Neural progenitor cell (in vitro differentiated cells): ENCODE measurements at regions not wholly inside any gene's neighbourhood (a gene's known extent, or its start where the extent isn't known, plus 50 kb on each side); places are given as distances from the start of the nearest gene placed in this dataset.

Experiments
- DNase-seq: peaks from one replicate; pipeline ENCODE4 v3.0.0-alpha.2; 2016; ENCODE audit warnings: low spot score
- H2AFZ ChIP-seq: fragments of 200-600 bp; sonication (generic); replicated peaks from 2 replicates; pipeline ENCODE4 v1.6.1; 2016; ENCODE audit warnings: antibody characterized with exemption
- H3F3A ChIP-seq: fragments of 200-600 bp; sonication (generic); 2 replicates; pipeline ENCODE4 v1.6.1; 2016; ENCODE audit warnings: antibody characterized with exemption, low read depth
- H3K27ac ChIP-seq: fragments of 200-600 bp; sonication (generic); 2 replicates; pipeline ENCODE4 v1.5.1; 2016; ENCODE audit warnings: mild to moderate bottlenecking
- H3K27me3 ChIP-seq: fragments of 200-600 bp; sonication (generic); 2 replicates; pipeline ENCODE4 v1.6.1; 2016; ENCODE audit warnings: mild to moderate bottlenecking, moderate library complexity
- H3K36me3 ChIP-seq: fragments of 200-600 bp; sonication (generic); 2 replicates; pipeline ENCODE4 v1.5.1; 2016
- H3K4me1 ChIP-seq: fragments of 200-600 bp; sonication (generic); 2 replicates; pipeline ENCODE4 v1.6.1; 2016; ENCODE audit warnings: mixed run types
- H3K4me2 ChIP-seq: fragments of 200-600 bp; sonication (generic); 2 replicates; pipeline ENCODE4 v1.6.1; 2016
- H3K4me3 ChIP-seq: fragments of 200-600 bp; sonication (generic); 2 replicates; pipeline ENCODE4 v1.5.1; 2016
- H3K79me2 ChIP-seq: fragments of 200-600 bp; sonication (generic); 2 replicates; pipeline ENCODE4 v1.6.1; 2016; ENCODE audit warnings: low read depth
- H3K9ac ChIP-seq: fragments of 200-600 bp; sonication (generic); 2 replicates; pipeline ENCODE4 v1.6.1; 2016
- H3K9me3 ChIP-seq: fragments of 200-600 bp; sonication (generic); 2 replicates; pipeline ENCODE4 v1.5.1; 2016; ENCODE audit warnings: low read depth
- H4K20me1 ChIP-seq: fragments of 200-600 bp; sonication (generic); 2 replicates; pipeline ENCODE4 v1.6.1; 2016; ENCODE audit warnings: low read depth
- H3K27ac Mint-ChIP-seq: 3 replicates; pipeline ENCODE4 v1.8.0; 2021; ENCODE audit warnings: mixed read lengths
- H3K27me3 Mint-ChIP-seq: 2 replicates; pipeline ENCODE4 v1.8.0; 2022; ENCODE audit warnings: low read depth, mild to moderate bottlenecking, inconsistent platforms, moderate library complexity, mixed read lengths; ENCODE audit not compliant: insufficient read depth
- H3K36me3 Mint-ChIP-seq: 3 replicates; pipeline ENCODE4 v1.8.0; 2021; ENCODE audit warnings: mixed read lengths
- H3K4me1 Mint-ChIP-seq: 3 replicates; pipeline ENCODE4 v1.8.0; 2021; ENCODE audit warnings: mixed read lengths
- H3K4me3 Mint-ChIP-seq: 3 replicates; pipeline ENCODE4 v1.8.0; 2021; ENCODE audit warnings: mild to moderate bottlenecking, moderate library complexity, mixed read lengths
- H3K9me3 Mint-ChIP-seq: 3 replicates; pipeline ENCODE4 v1.8.0; 2020; ENCODE audit warnings: mixed read lengths
- CTCF ChIP-seq: fragments of 200-600 bp; sonication (generic); IDR thresholded peaks from 2 replicates; pipeline ENCODE4 v1.5.1; 2017; ENCODE audit warnings: antibody characterized with exemption, mild to moderate bottlenecking
- EZH2 ChIP-seq: fragments of 200-600 bp; sonication (generic); IDR thresholded peaks from 2 replicates; pipeline ENCODE4 v1.6.1; 2017; ENCODE audit warnings: antibody characterized with exemption, mild to moderate bottlenecking, moderate library complexity
- EZH2phosphoT487 ChIP-seq: fragments of 200-600 bp; sonication (generic); IDR thresholded peaks from 2 replicates; pipeline ENCODE4 v1.6.1; 2017; ENCODE audit warnings: antibody characterized with exemption

DNA sequence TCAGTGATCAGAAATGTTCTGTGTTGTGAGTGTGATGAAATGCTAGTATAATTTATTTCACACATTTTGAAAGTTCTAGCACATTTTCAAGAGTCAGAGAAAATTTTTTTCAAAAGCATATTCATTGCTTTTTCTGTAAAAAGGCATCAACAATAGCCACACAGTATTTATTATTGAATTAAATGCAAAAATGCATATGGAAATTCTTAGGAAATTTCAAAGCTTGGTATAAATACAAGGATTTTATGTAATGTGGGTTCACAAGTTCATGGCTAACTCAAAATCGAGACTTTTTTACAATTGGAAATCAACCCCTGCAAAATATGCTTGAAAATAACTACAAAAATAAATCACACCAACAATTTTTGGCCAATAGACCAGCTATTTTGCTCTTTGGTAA, 302.0 kb upstream of the ECI2 start:
- Histone ChIP-seq H3F3A (no peaks in the 10 kb centered on the region), H3K9me3 (no peaks in the 10 kb centered on the region), H3K9ac (no peak overlapping the region), H4K20me1 (no peaks in the 10 kb centered on the region), H2AFZ (no peak overlapping the region), H3K27ac (no peak overlapping the region), H3K4me2 (no peak overlapping the region), H3K79me2 (no peaks in the 10 kb centered on the region), H3K36me3 (no peaks in the 10 kb centered on the region), H3K4me1 (no peaks in the 10 kb centered on the region), H3K4me3 (no peak overlapping the region), H3K27me3 (no peaks in the 10 kb centered on the region)
- TF ChIP-seq EZH2 (no peak), EZH2phosphoT487 (no peak), CTCF (no peak)
- DNase-seq, result no peak
- H3K4me1 Mint-ChIP-seq, result no peaks in the 10 kb centered on the region
- no peaks in the 10 kb centered on the region for H3K9me3 Mint-ChIP-seq
- no peak overlapping the region for H3K4me3 Mint-ChIP-seq
- no peak overlapping the region for H3K27ac Mint-ChIP-seq
- no peaks in the 10 kb centered on the region for H3K36me3 Mint-ChIP-seq
- no peaks in the 10 kb centered on the region for H3K27me3 Mint-ChIP-seq

DNA sequence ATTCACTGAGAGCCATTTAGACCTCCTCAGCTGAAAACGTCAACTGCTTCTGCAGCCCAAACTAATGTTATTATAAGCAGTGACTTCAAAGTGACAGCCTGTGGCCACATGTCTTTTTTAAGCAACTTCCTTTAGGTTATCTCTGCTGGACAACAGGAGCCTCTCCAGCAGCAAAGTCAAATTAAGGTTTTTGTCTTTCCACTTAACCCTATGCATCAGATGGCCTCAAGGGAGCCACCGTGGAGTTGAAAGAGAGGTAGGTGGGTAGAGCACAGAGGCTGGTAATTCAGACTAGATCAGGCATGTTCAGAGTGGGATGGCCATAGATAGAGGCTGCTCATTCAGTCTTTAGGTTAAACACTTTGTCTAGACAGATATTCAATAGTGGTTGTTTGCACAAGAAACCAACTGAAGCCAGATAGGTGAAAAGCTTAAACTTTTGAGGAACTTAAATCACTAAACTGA, 300.6 kb upstream of the ECI2 start:
- no peak overlapping the region for H3K4me2 ChIP-seq
- no peak overlapping the region for H3K27ac ChIP-seq
- H3K27ac Mint-ChIP-seq, result no peak overlapping the region
- H3K36me3 ChIP-seq, result no peaks in the 10 kb centered on the region
- no peaks in the 10 kb centered on the region for H3K79me2 ChIP-seq
- H3K9me3 ChIP-seq, result no peaks in the 10 kb centered on the region
- H4K20me1 ChIP-seq, result no peaks in the 10 kb centered on the region
- H3K9ac ChIP-seq, result no peak overlapping the region
- no peaks in the 10 kb centered on the region for H3K36me3 Mint-ChIP-seq
- no peak for TF ChIP-seq CTCF
- TF ChIP-seq EZH2phosphoT487, result no peak
- no peak for TF ChIP-seq EZH2
- H2AFZ ChIP-seq, result no peak overlapping the region
- no peak overlapping the region for H3K4me3 Mint-ChIP-seq
- no peaks in the 10 kb centered on the region for H3K4me1 Mint-ChIP-seq
- no peak overlapping the region for H3K4me3 ChIP-seq
- no peaks in the 10 kb centered on the region for H3K4me1 ChIP-seq
- H3K27me3 Mint-ChIP-seq, result peaks cover 5% of the 10 kb centered on the region
- H3F3A ChIP-seq, result no peaks in the 10 kb centered on the region
- H3K27me3 ChIP-seq, result no peaks in the 10 kb centered on the region
- no peak for DNase-seq
- no peaks in the 10 kb centered on the region for H3K9me3 Mint-ChIP-seq

DNA sequence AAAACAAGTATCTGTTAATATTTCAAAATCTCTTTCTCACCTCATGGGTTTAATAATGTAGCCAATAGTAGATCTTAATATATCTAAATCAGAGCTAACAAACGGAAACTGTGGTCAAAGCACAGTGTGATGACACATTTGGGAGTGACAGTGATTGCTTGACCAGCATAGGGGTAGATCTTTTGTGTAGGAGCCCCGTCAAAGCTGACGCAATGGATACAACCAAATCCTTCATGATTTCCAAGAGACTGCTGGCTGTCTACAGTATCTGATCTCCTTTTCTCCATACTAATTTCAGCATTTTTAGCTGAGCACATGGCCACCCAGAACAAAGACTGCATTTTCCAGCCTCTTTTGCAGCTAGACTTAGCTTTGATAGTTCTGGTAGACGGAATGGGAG, 299.3 kb upstream of the ECI2 start:
- Mint-ChIP-seq H3K4me3 (no peak overlapping the region), H3K27me3 (peaks cover 5% of the 10 kb centered on the region), H3K36me3 (no peaks in the 10 kb centered on the region), H3K4me1 (no peaks in the 10 kb centered on the region), H3K27ac (no peak overlapping the region), H3K9me3 (peaks cover under 1% of the 10 kb centered on the region)
- no peaks in the 10 kb centered on the region for H4K20me1 ChIP-seq
- H3K4me1 ChIP-seq, result no peaks in the 10 kb centered on the region
- TF ChIP-seq CTCF, result no peak
- no peak for TF ChIP-seq EZH2phosphoT487
- TF ChIP-seq EZH2, result no peak
- no peak overlapping the region for H3K4me2 ChIP-seq
- H3F3A ChIP-seq, result no peaks in the 10 kb centered on the region
- no peaks in the 10 kb centered on the region for H3K9me3 ChIP-seq
- H3K4me3 ChIP-seq, result no peak overlapping the region
- no peak overlapping the region for H3K27ac ChIP-seq
- no peaks in the 10 kb centered on the region for H3K36me3 ChIP-seq
- no peaks in the 10 kb centered on the region for H3K27me3 ChIP-seq
- H3K79me2 ChIP-seq, result no peaks in the 10 kb centered on the region
- H2AFZ ChIP-seq, result no peak overlapping the region
- DNase-seq, result no peak
- H3K9ac ChIP-seq, result no peak overlapping the region
